PC-3 (cell line): ENCODE measurements at regions not wholly inside any gene's neighbourhood (a gene's known extent, or its start where the extent isn't known, plus 50 kb on each side); places are given as distances from the start of the nearest gene placed in this dataset.

Experiments
- ATAC-seq: fragments of 200-7000 bp; cut with Tn5 transposase; 2 replicates; pipeline ENCODE4 v1.9.1; 2020; ENCODE audit warnings: mild to moderate bottlenecking, moderate library complexity
- BruUV-seq: library from RNA; stranded (reverse); fragments of 400-500 nt; replicated peaks from 2 replicates; lab custom pipeline; 2021; lab: Mats Ljungman, UMichigan
- CTCF ChIA-PET: fragments of 300-600 bp; sonication (Branson Sonifier 250); formaldehyde crosslinking; loops from one replicate; lab custom pipeline; 2022; ENCODE audit warnings: antibody characterized with exemption; lab: Charles Lee
- POLR2A ChIA-PET: fragments of 300-600 bp; sonication (Branson Sonifier 250); formaldehyde crosslinking; loops from one replicate; lab custom pipeline; 2022; ENCODE audit warnings: antibody characterized with exemption; ENCODE audit not compliant: unreplicated experiment; lab: Charles Lee
- DNase-seq: peaks from one replicate; pipeline ENCODE4 v3.0.0-alpha.2; 2015
- H2AFZ ChIP-seq: fragments of 300-600 bp; sonication (generic); 2 replicates; pipeline ENCODE4 v1.6.0; 2016; ENCODE audit warnings: antibody characterized with exemption, low read length
- H3F3A ChIP-seq: fragments of 300-600 bp; sonication (generic); one replicate; pipeline ENCODE4 v1.6.0; 2017; ENCODE audit warnings: antibody characterized with exemption, low read length, control low read depth, mild to moderate bottlenecking; ENCODE audit not compliant: unreplicated experiment
- H3K27ac ChIP-seq: fragments of 300-600 bp; sonication (generic); 2 replicates; pipeline ENCODE4 v1.5.1; 2016; ENCODE audit warnings: mild to moderate bottlenecking, low read length
- H3K27me3 ChIP-seq: fragments of 300-600 bp; sonication (generic); 2 replicates; pipeline ENCODE4 v1.6.1; 2016; ENCODE audit warnings: low read length, mixed read lengths
- H3K36me3 ChIP-seq: fragments of 300-600 bp; sonication (generic); 2 replicates; pipeline ENCODE4 v1.6.1; 2016; ENCODE audit warnings: low read depth, mixed run types, low read length, mixed read lengths
- H3K4me1 ChIP-seq: fragments of 300-600 bp; sonication (generic); 2 replicates; pipeline ENCODE4 v1.5.1; 2016; ENCODE audit warnings: low read length; ENCODE audit not compliant: insufficient read depth
- H3K4me2 ChIP-seq: fragments of 300-600 bp; sonication (generic); 2 replicates; pipeline ENCODE4 v1.6.0; 2016; ENCODE audit warnings: low read length
- H3K4me3 ChIP-seq: fragments of 300-600 bp; sonication (generic); 2 replicates; pipeline ENCODE4 v1.5.1; 2016; ENCODE audit warnings: mild to moderate bottlenecking, low read length, mixed read lengths
- H3K79me2 ChIP-seq: fragments of 300-600 bp; sonication (generic); 2 replicates; pipeline ENCODE4 v1.6.1; 2017; ENCODE audit warnings: low read length, mixed read lengths
- H3K9ac ChIP-seq: fragments of 300-600 bp; sonication (generic); 2 replicates; pipeline ENCODE4 v1.6.0; 2016; ENCODE audit warnings: mild to moderate bottlenecking, low read length
- H3K9me2 ChIP-seq: fragments of 300-600 bp; sonication (generic); replicated peaks from 2 replicates; pipeline ENCODE4 v1.6.1; 2016; ENCODE audit warnings: mixed run types, low read length, mixed read lengths
- H3K9me3 ChIP-seq: fragments of 300-600 bp; sonication (generic); 2 replicates; pipeline ENCODE4 v1.6.1; 2016; ENCODE audit warnings: low read length, mixed read lengths
- H4K20me1 ChIP-seq: fragments of 300-600 bp; sonication (generic); 2 replicates; pipeline ENCODE4 v1.6.1; 2016; ENCODE audit warnings: low read length, mixed read lengths
- EZH2 ChIP-seq: fragments of 300-600 bp; sonication (generic); IDR thresholded peaks from one replicate; pipeline ENCODE4 v1.6.1; 2017; ENCODE audit warnings: antibody characterized with exemption, mild to moderate bottlenecking, low read length; ENCODE audit not compliant: unreplicated experiment
- EZH2phosphoT487 ChIP-seq: fragments of 300-600 bp; sonication (generic); IDR thresholded peaks from 2 replicates; pipeline ENCODE4 v1.6.1; 2018; ENCODE audit warnings: mild to moderate bottlenecking, antibody characterized with exemption, low read length, borderline replicate concordance
- intact Hi-C: fragments of 100-400 bp; cut with micrococcal nuclease; formaldehyde crosslinking; loops from 2 replicates; pipeline ENCODE4 v1.9.0; 2023
- TF ChIP-seq, protein P1 (sequence below): fragments of 300-600 bp; sonication (generic); conservative IDR thresholded peaks from 2 replicates; pipeline ENCODE4 v1.5.1; 2017; ENCODE audit warnings: antibody characterized with exemption, low read depth, mild to moderate bottlenecking, low read length

DNA sequence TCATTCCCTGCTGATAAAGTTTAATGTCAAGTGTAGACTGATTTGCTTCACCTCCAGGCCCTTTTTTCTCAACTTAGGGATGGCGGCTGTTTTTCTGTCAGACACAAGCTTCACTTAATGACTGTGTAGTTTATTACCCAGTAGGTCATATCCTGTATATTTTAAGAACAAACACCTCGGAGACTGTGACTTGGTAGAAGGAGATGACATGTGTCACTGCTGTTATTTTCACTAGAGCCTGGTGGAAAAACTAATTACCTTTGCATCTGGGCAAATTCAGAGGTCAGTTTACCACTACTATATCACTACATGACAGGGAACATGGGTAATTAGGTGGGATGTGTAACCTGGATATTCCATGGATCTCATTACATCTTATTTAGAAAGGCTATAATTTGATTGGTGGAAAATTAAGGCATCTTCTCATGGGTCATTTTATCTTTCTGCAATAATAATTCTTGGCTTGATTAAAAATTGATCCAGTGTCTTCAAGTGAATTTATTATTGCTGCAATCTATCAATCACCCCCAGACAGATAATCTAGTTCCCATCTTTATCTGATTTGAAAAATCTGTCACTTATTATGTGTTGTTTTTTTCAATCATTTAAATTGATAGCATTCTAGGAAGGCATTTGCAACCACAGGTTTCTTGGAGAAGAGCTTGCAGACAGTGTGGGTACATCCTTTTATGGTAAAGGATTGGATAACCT is 353.8 kb upstream of the SPRED2 start:
- no peak overlapping the region for H3K4me2 ChIP-seq
- H3K9ac ChIP-seq: no peak overlapping the region
- H2AFZ ChIP-seq: no peak overlapping the region
- DNase-seq (no peak), ATAC-seq (no peak)
- H4K20me1 ChIP-seq: no peaks in the 10 kb centered on the region
- TF ChIP-seq EZH2phosphoT487 (no peak), EZH2 (no peak)
- TF ChIP-seq, protein P1, sequence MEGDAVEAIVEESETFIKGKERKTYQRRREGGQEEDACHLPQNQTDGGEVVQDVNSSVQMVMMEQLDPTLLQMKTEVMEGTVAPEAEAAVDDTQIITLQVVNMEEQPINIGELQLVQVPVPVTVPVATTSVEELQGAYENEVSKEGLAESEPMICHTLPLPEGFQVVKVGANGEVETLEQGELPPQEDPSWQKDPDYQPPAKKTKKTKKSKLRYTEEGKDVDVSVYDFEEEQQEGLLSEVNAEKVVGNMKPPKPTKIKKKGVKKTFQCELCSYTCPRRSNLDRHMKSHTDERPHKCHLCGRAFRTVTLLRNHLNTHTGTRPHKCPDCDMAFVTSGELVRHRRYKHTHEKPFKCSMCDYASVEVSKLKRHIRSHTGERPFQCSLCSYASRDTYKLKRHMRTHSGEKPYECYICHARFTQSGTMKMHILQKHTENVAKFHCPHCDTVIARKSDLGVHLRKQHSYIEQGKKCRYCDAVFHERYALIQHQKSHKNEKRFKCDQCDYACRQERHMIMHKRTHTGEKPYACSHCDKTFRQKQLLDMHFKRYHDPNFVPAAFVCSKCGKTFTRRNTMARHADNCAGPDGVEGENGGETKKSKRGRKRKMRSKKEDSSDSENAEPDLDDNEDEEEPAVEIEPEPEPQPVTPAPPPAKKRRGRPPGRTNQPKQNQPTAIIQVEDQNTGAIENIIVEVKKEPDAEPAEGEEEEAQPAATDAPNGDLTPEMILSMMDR: no peak
- H3K9me2 ChIP-seq: no peaks in the 10 kb centered on the region
- H3K36me3 ChIP-seq: no peaks in the 10 kb centered on the region
- H3K4me1 ChIP-seq: no peaks in the 10 kb centered on the region
- no TSS peak for BruUV-seq
- peaks cover 72% of the 10 kb centered on the region for H3K27me3 ChIP-seq
- no peak overlapping the region for H3K4me3 ChIP-seq
- intact Hi-C loops: no loop called here
- H3F3A ChIP-seq: no peaks in the 10 kb centered on the region
- H3K9me3 ChIP-seq: no peaks in the 10 kb centered on the region
- H3K79me2 ChIP-seq: no peaks in the 10 kb centered on the region
- CTCF ChIA-PET: no interaction called here
- H3K27ac ChIP-seq: no peak overlapping the region
- POLR2A ChIA-PET: no interaction called here

DNA sequence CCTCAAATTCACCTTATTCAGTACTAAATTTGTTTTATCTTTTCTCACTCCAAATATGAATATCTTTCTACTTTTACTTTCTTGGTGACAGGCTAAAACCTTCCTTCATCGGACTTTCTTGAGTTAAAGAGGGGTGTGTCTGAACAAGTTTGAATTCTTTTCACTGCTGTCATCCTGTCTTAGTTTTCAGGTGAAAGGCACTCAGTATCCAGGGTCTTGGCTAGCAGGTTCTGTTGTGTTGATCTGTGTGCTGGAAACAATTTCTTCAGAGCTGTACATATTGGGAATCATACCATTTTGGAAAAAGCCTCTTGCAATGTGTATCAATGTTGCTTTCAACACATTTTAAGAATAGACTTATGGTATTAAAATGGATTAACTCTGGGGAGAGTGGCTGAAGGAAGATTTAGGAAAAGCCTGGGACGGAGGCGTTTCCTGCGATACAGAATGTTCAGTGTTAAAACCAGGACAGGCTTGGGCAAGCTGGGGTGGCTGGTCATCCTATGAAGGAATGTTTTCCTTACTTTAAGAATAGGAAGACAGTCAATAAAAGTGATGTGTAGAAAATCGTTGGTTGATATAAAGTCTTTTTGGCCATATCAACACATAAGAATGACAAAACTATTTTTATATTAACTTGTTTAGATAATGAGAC is 350.7 kb upstream of the SPRED2 start:
- intact Hi-C loops: no loop called here
- no peaks in the 10 kb centered on the region for H4K20me1 ChIP-seq
- ChIA-PET CTCF (no interaction called here), POLR2A (no interaction called here)
- H3K27ac ChIP-seq: no peak overlapping the region
- H3K4me2 ChIP-seq: no peak overlapping the region
- H3F3A ChIP-seq: no peaks in the 10 kb centered on the region
- no peak overlapping the region for H3K4me3 ChIP-seq
- no peaks in the 10 kb centered on the region for H3K4me1 ChIP-seq
- ATAC-seq (no peak), DNase-seq (no peak)
- no peak overlapping the region for H2AFZ ChIP-seq
- H3K36me3 ChIP-seq: no peaks in the 10 kb centered on the region
- TF ChIP-seq, protein P1: no peak
- TF ChIP-seq EZH2phosphoT487: no peak
- TF ChIP-seq EZH2: no peak
- H3K9me2 ChIP-seq: no peaks in the 10 kb centered on the region
- no peaks in the 10 kb centered on the region for H3K79me2 ChIP-seq
- H3K9ac ChIP-seq: no peak overlapping the region
- H3K27me3 ChIP-seq: peaks cover 55% of the 10 kb centered on the region
- BruUV-seq: no TSS peak
- H3K9me3 ChIP-seq: no peaks in the 10 kb centered on the region

DNA sequence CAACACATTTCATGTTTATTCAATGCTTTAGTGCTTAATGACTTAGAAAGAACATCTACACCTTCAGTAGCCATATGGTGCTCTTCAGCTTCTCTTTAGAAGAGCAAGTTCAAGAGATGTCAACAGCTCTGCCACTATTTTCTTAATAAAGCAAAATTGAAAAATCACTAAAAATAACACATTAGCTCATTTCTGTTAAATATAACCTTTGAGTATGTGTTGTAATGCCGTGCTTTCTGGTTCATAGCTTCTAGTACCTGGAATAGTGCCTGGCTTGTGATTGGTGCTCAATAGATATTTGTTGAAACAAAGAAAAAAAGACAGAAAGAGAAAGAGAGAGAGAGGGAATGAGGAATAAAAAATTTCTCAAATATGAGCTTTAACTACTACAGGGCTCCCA is 349.8 kb upstream of the SPRED2 start:
- DNase-seq (no peak), ATAC-seq (no peak)
- no peaks in the 10 kb centered on the region for H3K9me3 ChIP-seq
- no peaks in the 10 kb centered on the region for H3K4me1 ChIP-seq
- H2AFZ ChIP-seq: no peak overlapping the region
- H3K27ac ChIP-seq: no peak overlapping the region
- TF ChIP-seq EZH2phosphoT487 (no peak), EZH2 (no peak)
- TF ChIP-seq, protein P1: no peak
- H4K20me1 ChIP-seq: no peaks in the 10 kb centered on the region
- H3F3A ChIP-seq: no peaks in the 10 kb centered on the region
- ChIA-PET CTCF (no interaction called here), POLR2A (interaction anchor here (0.7 kb wide), 1 partner anchor 11 kb away, joined by 3 read pairs; no protein-coding TSS in a partner anchor)
- intact Hi-C loops: no loop called here
- no peaks in the 10 kb centered on the region for H3K9me2 ChIP-seq
- no peak overlapping the region for H3K4me3 ChIP-seq
- no peak overlapping the region for H3K9ac ChIP-seq
- BruUV-seq: no TSS peak
- no peaks in the 10 kb centered on the region for H3K36me3 ChIP-seq
- no peak overlapping the region for H3K4me2 ChIP-seq
- H3K27me3 ChIP-seq: peaks cover 55% of the 10 kb centered on the region
- no peaks in the 10 kb centered on the region for H3K79me2 ChIP-seq
